HCT116 (cell line): ENCODE measurements at regions not wholly inside any gene's neighbourhood (a gene's known extent, or its start where the extent isn't known, plus 50 kb on each side); places are given as distances from the start of the nearest gene placed in this dataset.

Source experiments
- ATAC-seq: fragments of 200-7000 bp; cut with Tn5 transposase; 2 replicates; pipeline ENCODE4 v1.9.1; 2020; ENCODE audit warnings: mild to moderate bottlenecking, moderate library complexity
- BruUV-seq: library from RNA; stranded (reverse); fragments of 400-500 nt; replicated peaks from 2 replicates; lab custom pipeline; 2021; lab: Mats Ljungman, UMichigan
- CTCF ChIA-PET: fragments of 300-600 bp; sonication (Branson Sonifier 250); formaldehyde crosslinking; loops from one replicate; lab custom pipeline; 2021; ENCODE audit warnings: antibody characterized with exemption; lab: Charles Lee
- POLR2A ChIA-PET: fragments of 300-600, 350-600 bp; sonication (Branson Sonifier 250); formaldehyde crosslinking; loops from one replicate; lab custom pipeline; 2021; ENCODE audit warnings: antibody characterized with exemption; lab: Charles Lee
- RAD21 ChIA-PET, 2 experiments: fragments of 300-600 bp; sonication (Branson Sonifier 250); formaldehyde crosslinking; loops; one replicate each; lab custom pipeline; 2023; ENCODE audit warnings: low total read pairs in 2 of 2; ENCODE audit not compliant: uncharacterized antibody in 2 of 2, unreplicated experiment in 2 of 2, low non-redundant PET in 1 of 2; lab: Charles Lee
- DNase-seq: peaks from one replicate; pipeline ENCODE4 v3.0.0-alpha.2; 2010; ENCODE audit warnings: low read depth, low spot score
- H2AFZ ChIP-seq: fragments of 200-600 bp; shearing (Covaris generic), sonication (generic); 2 replicates; pipeline ENCODE4 v1.6.1; 2017; ENCODE audit warnings: low read depth, mixed run types, mixed read lengths, antibody characterized with exemption, low read length; ENCODE audit not compliant: poor library complexity, severe bottlenecking
- H3K27ac ChIP-seq: 2 replicates; pipeline ENCODE4 v1.5.1; 2012; ENCODE audit warnings: low read depth, low read length
- H3K27me3 ChIP-seq: fragments of 200-600 bp; sonication (generic); 2 replicates; pipeline ENCODE4 v1.6.1; 2016; ENCODE audit warnings: mixed run types, low read length, mixed read lengths; ENCODE audit not compliant: insufficient read depth
- H3K36me3 ChIP-seq, 2 experiments: fragments of 200-500 bp in 1 of 2; fragments of 200-600 bp in 1 of 2; sonication (Bioruptor generic) in 1 of 2; sonication (generic) in 1 of 2; 2 replicates each; pipeline versions ENCODE4 v1.5.1 to v1.6.1; 2014 to 2016; ENCODE audit warnings: low read length in 2 of 2, inconsistent platforms in 1 of 2, mixed read lengths in 1 of 2, mixed run types in 1 of 2; ENCODE audit not compliant: insufficient read depth in 2 of 2, control insufficient read depth in 1 of 2
- H3K4me1 ChIP-seq, 2 experiments: fragments of 200-600 bp in 1 of 2; sonication (generic) in 1 of 2; 2 replicates each; pipeline versions ENCODE4 v1.5.1 to v1.6.1; 2012 to 2017; ENCODE audit warnings: low read length in 2 of 2, inconsistent platforms in 1 of 2, mild to moderate bottlenecking in 1 of 2, mixed read lengths in 1 of 2, mixed run types in 1 of 2, moderate library complexity in 1 of 2; ENCODE audit not compliant: insufficient read depth in 2 of 2, control insufficient read depth in 1 of 2
- H3K4me2 ChIP-seq: fragments of 200-600 bp; sonication (generic); 2 replicates; pipeline ENCODE4 v1.6.1; 2017; ENCODE audit warnings: mixed run types, low read length, mixed read lengths
- H3K4me3 ChIP-seq, 2 experiments: fragments of 200-600 bp in 1 of 2; sonication (generic) in 1 of 2; replicated peaks in 1 of 2; 2 replicates each; pipeline ENCODE4 v1.5.1; 2011 to 2016; ENCODE audit warnings: low read length in 2 of 2, control low read depth in 1 of 2, low read depth in 1 of 2, mild to moderate bottlenecking in 1 of 2, mixed read lengths in 1 of 2, mixed run types in 1 of 2
- H3K79me2 ChIP-seq: fragments of 200-600 bp; sonication (generic); 2 replicates; pipeline ENCODE4 v1.6.1; 2017; ENCODE audit warnings: mild to moderate bottlenecking, mixed run types, low read length, moderate library complexity, mixed read lengths; ENCODE audit not compliant: insufficient read depth
- H3K9ac ChIP-seq: fragments of 200-600 bp; sonication (generic); 2 replicates; pipeline ENCODE4 v1.6.1; 2016; ENCODE audit warnings: low read length, mixed read lengths
- H3K9me2 ChIP-seq: fragments of 200-600 bp; sonication (generic), shearing (Covaris generic); 2 replicates; pipeline ENCODE4 v1.6.1; 2017; ENCODE audit warnings: mixed run types, mild to moderate bottlenecking, moderate library complexity; ENCODE audit not compliant: insufficient read depth
- H3K9me3 ChIP-seq, 2 experiments: fragments of 200-500 bp in 1 of 2; fragments of 200-600 bp in 1 of 2; sonication (Bioruptor generic) in 1 of 2; sonication (generic) in 1 of 2; 2 replicates each; pipeline ENCODE4 v1.6.1; 2014 to 2017; ENCODE audit warnings: low read length in 2 of 2, mixed read lengths in 2 of 2, inconsistent platforms in 1 of 2, low read depth in 1 of 2, mild to moderate bottlenecking in 1 of 2, mixed run types in 1 of 2, moderate library complexity in 1 of 2; ENCODE audit not compliant: control insufficient read depth in 1 of 2, insufficient read depth in 1 of 2
- H4K20me1 ChIP-seq: fragments of 200-600 bp; sonication (generic), shearing (Covaris generic); 2 replicates; pipeline ENCODE4 v1.6.1; 2017; ENCODE audit warnings: mixed run types, mild to moderate bottlenecking, moderate library complexity; ENCODE audit not compliant: insufficient read depth
- ATF3 ChIP-seq: IDR thresholded peaks from 2 replicates; pipeline ENCODE4 v1.6.1; 2012
- CTCF ChIP-seq, 3 experiments: fragments of 200-600 bp in 1 of 3; sonication (generic) in 1 of 3; IDR thresholded peaks in 2 of 3; conservative IDR thresholded peaks in 1 of 3; 2 replicates each; pipeline ENCODE4 v1.5.1; 2012 to 2017; ENCODE audit warnings: low read depth in 2 of 3, low read length in 2 of 3, antibody characterized with exemption in 1 of 3, borderline replicate concordance in 1 of 3, control low read depth in 1 of 3, mild to moderate bottlenecking in 1 of 3, mixed read lengths in 1 of 3, mixed run types in 1 of 3, moderate library complexity in 1 of 3; ENCODE audit not compliant: insufficient read depth in 1 of 3
- ELF1 ChIP-seq: IDR thresholded peaks from 2 replicates; pipeline ENCODE4 v1.6.1; 2012; ENCODE audit warnings: low read depth, borderline replicate concordance
- FOSL1 ChIP-seq: IDR thresholded peaks from 2 replicates; pipeline ENCODE4 v1.6.1; 2012; ENCODE audit warnings: low read depth
- JUND ChIP-seq: IDR thresholded peaks from 2 replicates; pipeline ENCODE4 v1.6.1; 2012
- POLR2AphosphoS5 ChIP-seq: IDR thresholded peaks from 2 replicates; pipeline ENCODE4 v1.6.1; 2011; ENCODE audit warnings: mild to moderate bottlenecking, low read depth, low read length, moderate library complexity
- REST ChIP-seq: IDR thresholded peaks from 2 replicates; pipeline ENCODE4 v1.6.1; 2012; ENCODE audit warnings: low read depth
- SP1 ChIP-seq: IDR thresholded peaks from 2 replicates; pipeline ENCODE4 v1.6.1; 2012; ENCODE audit warnings: low read depth
- intact Hi-C: fragments of 100-400 bp; cut with micrococcal nuclease; formaldehyde crosslinking; loops from 2 replicates; pipeline ENCODE4 v1.10.0; 2022
- TF ChIP-seq, protein P1 (sequence below): IDR thresholded peaks from 2 replicates; pipeline ENCODE4 v1.6.1; 2012

GRCh38 chr5:71810471-71811195 is 91.6 kb downstream of the CARTPT start:
- RAD21 ChIA-PET, result no interaction called here
- H3K4me1 ChIP-seq, result no peaks in the 10 kb centered on the region
- POLR2A ChIA-PET, result no interaction called here
- no peaks in the 10 kb centered on the region for H3K27me3 ChIP-seq
- no peaks in the 10 kb centered on the region for H3K9me3 ChIP-seq
- H4K20me1 ChIP-seq, result no peaks in the 10 kb centered on the region
- intact Hi-C loops, result no loop called here
- H3K9me2 ChIP-seq, result 0 out of 2 replicates have a peak, but pooled peaks cover 4% of the 10 kb centered on the region
- BruUV-seq, result no TSS peak
- CTCF ChIA-PET, result no interaction called here
- no peak overlapping the region for H3K4me2 ChIP-seq
- H3K4me3 ChIP-seq, result no peak overlapping the region
- ATAC-seq (no peak), DNase-seq (no peak)
- H3K9ac ChIP-seq, result no peak overlapping the region
- H3K36me3 ChIP-seq, result no peaks in the 10 kb centered on the region
- H3K79me2 ChIP-seq, result no peaks in the 10 kb centered on the region
- no peak overlapping the region for H3K27ac ChIP-seq
- H2AFZ ChIP-seq, result no peak overlapping the region
- TF ChIP-seq, protein P1, sequence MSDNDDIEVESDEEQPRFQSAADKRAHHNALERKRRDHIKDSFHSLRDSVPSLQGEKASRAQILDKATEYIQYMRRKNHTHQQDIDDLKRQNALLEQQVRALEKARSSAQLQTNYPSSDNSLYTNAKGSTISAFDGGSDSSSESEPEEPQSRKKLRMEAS, result no peak
- TF ChIP-seq POLR2AphosphoS5, result no peak
- no peak for TF ChIP-seq JUND
- TF ChIP-seq FOSL1, result no peak
- no peak for TF ChIP-seq ATF3
- TF ChIP-seq CTCF (IDR thresholded peaks at IDR 0.05 in 2 of 3, conservative IDR thresholded peaks at IDR 0.05 in 1 of 3; ENCODE audit: borderline replicate concordance in 1 of 3, insufficient read depth in 1 of 3, low read depth in 2 of 3, low read length in 2 of 3), result no peak

- RAD21 ChIA-PET, result no interaction called here
- H3K4me2 ChIP-seq, result no peak overlapping the region
- no peaks in the 10 kb centered on the region for H3K27me3 ChIP-seq
- no peak overlapping the region for H3K27ac ChIP-seq
- CTCF ChIA-PET, result no interaction called here
- H3K9me3 ChIP-seq, result no peaks in the 10 kb centered on the region
- POLR2A ChIA-PET, result no interaction called here
- ATAC-seq, result no peak
- intact Hi-C loops, result no loop called here
- 0 out of 2 replicates have a peak, but pooled peaks cover 4% of the 10 kb centered on the region for H3K9me2 ChIP-seq
- H2AFZ ChIP-seq, result no peak overlapping the region
- no TSS peak for BruUV-seq
- no peak overlapping the region for H3K9ac ChIP-seq
- no peaks in the 10 kb centered on the region for H3K36me3 ChIP-seq
- DNase-seq, result no peak
- H4K20me1 ChIP-seq, result no peaks in the 10 kb centered on the region
- H3K79me2 ChIP-seq, result no peaks in the 10 kb centered on the region
- no peaks in the 10 kb centered on the region for H3K4me1 ChIP-seq
- H3K4me3 ChIP-seq, result no peak overlapping the region
- TF ChIP-seq FOSL1, result no peak
- no peak for TF ChIP-seq REST
- TF ChIP-seq CTCF (IDR thresholded peaks at IDR 0.05 in 2 of 3, conservative IDR thresholded peaks at IDR 0.05 in 1 of 3; ENCODE audit: borderline replicate concordance in 1 of 3, insufficient read depth in 1 of 3, low read depth in 2 of 3, low read length in 2 of 3), result no peak
- TF ChIP-seq, protein P1, result no peak
- TF ChIP-seq SP1, result no peak
- TF ChIP-seq ELF1, result no peak
Observed at GRCh38 chr5:71811779-71812178, 92.7 kb downstream of the CARTPT start.
